ENCODE measurements at regions not wholly inside any gene's neighbourhood (a gene's known extent, or its start where the extent isn't known, plus 50 kb on each side); places are given as distances from the start of the nearest gene placed in this dataset.

DNA sequence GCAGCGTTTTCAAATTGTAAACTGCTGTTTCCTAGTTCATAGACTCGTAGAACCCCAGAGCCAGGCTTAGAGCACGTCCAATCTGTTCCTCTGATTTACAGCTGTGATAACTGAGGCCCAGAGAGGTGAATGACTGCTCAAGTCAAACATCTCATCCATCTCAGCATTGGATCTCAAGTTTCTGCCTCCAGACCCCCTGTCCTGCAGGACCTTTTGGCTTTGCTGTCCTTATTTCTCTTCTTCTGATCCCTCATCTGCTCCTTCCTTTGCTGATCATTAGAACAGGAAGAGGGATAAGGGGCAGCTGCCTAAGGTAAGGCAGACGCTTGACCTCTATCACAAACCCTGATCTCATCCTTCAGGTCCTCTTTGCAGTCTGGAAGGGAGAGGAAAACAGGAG, 58.5 kb upstream of the CREB1 start:
- POLR2A ChIA-PET = interaction anchor here (0.6 kb wide), 1 partner anchor 476 kb away, joined by 5 read pairs; no protein-coding TSS in a partner anchor
- Histone ChIP-seq H3K27me3 (ENCODE audit: control insufficient read depth, insufficient read depth, low read length) (no peaks in the 10 kb centered on the region), H3K36me3 (ENCODE audit: control insufficient read depth, insufficient read depth, low read length) (no peaks in the 10 kb centered on the region), H3K27ac (ENCODE audit: low read length) (no peak overlapping the region), H3K4me3 (ENCODE audit: low read depth in 2 of 2, low read length in 2 of 2) (no peak overlapping the region), H3K9me3 (ENCODE audit: control insufficient read depth, insufficient read depth, low read depth, low read length) (no peaks in the 10 kb centered on the region), H3K4me1 (ENCODE audit: control insufficient read depth, insufficient read depth, low read length) (peaks cover 4% of the 10 kb centered on the region; the same call in 1 of the 2 replicates)
- BruUV-seq (replicated peaks) = no TSS peak
- CTCF ChIA-PET = no interaction called here
- ATAC-seq = no peak
- DNase-seq (ENCODE audit: low read depth, low spot score) = no peak
- in situ Hi-C loops (cut with HindIII; ENCODE audit: low pct_unique_long_range_greater_than_20kb, low sequenced_read_pairs) (no loop called here), intact Hi-C loops (cut with micrococcal nuclease; ENCODE audit: unreplicated experiment) (no loop called here)
- TF ChIP-seq POLR2AphosphoS5 (IDR thresholded peaks at IDR 0.05; ENCODE audit: low read depth, low read length) (no peak), TCF7L2 (IDR thresholded peaks at IDR 0.05; ENCODE audit: low read depth, low read length) (no peak), SIN3A (IDR thresholded peaks at IDR 0.05; ENCODE audit: borderline replicate concordance, insufficient read depth, low read depth, low read length) (no peak)
- TF ChIP-seq, protein P1, sequence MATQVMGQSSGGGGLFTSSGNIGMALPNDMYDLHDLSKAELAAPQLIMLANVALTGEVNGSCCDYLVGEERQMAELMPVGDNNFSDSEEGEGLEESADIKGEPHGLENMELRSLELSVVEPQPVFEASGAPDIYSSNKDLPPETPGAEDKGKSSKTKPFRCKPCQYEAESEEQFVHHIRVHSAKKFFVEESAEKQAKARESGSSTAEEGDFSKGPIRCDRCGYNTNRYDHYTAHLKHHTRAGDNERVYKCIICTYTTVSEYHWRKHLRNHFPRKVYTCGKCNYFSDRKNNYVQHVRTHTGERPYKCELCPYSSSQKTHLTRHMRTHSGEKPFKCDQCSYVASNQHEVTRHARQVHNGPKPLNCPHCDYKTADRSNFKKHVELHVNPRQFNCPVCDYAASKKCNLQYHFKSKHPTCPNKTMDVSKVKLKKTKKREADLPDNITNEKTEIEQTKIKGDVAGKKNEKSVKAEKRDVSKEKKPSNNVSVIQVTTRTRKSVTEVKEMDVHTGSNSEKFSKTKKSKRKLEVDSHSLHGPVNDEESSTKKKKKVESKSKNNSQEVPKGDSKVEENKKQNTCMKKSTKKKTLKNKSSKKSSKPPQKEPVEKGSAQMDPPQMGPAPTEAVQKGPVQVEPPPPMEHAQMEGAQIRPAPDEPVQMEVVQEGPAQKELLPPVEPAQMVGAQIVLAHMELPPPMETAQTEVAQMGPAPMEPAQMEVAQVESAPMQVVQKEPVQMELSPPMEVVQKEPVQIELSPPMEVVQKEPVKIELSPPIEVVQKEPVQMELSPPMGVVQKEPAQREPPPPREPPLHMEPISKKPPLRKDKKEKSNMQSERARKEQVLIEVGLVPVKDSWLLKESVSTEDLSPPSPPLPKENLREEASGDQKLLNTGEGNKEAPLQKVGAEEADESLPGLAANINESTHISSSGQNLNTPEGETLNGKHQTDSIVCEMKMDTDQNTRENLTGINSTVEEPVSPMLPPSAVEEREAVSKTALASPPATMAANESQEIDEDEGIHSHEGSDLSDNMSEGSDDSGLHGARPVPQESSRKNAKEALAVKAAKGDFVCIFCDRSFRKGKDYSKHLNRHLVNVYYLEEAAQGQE (IDR thresholded peaks at IDR 0.05; ENCODE audit: insufficient read depth in 1 of 2, low read depth in 2 of 2, low read length in 1 of 2) = no peak
- TF ChIP-seq, protein P2, sequence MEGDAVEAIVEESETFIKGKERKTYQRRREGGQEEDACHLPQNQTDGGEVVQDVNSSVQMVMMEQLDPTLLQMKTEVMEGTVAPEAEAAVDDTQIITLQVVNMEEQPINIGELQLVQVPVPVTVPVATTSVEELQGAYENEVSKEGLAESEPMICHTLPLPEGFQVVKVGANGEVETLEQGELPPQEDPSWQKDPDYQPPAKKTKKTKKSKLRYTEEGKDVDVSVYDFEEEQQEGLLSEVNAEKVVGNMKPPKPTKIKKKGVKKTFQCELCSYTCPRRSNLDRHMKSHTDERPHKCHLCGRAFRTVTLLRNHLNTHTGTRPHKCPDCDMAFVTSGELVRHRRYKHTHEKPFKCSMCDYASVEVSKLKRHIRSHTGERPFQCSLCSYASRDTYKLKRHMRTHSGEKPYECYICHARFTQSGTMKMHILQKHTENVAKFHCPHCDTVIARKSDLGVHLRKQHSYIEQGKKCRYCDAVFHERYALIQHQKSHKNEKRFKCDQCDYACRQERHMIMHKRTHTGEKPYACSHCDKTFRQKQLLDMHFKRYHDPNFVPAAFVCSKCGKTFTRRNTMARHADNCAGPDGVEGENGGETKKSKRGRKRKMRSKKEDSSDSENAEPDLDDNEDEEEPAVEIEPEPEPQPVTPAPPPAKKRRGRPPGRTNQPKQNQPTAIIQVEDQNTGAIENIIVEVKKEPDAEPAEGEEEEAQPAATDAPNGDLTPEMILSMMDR (IDR thresholded peaks at IDR 0.05) = no peak

DNA sequence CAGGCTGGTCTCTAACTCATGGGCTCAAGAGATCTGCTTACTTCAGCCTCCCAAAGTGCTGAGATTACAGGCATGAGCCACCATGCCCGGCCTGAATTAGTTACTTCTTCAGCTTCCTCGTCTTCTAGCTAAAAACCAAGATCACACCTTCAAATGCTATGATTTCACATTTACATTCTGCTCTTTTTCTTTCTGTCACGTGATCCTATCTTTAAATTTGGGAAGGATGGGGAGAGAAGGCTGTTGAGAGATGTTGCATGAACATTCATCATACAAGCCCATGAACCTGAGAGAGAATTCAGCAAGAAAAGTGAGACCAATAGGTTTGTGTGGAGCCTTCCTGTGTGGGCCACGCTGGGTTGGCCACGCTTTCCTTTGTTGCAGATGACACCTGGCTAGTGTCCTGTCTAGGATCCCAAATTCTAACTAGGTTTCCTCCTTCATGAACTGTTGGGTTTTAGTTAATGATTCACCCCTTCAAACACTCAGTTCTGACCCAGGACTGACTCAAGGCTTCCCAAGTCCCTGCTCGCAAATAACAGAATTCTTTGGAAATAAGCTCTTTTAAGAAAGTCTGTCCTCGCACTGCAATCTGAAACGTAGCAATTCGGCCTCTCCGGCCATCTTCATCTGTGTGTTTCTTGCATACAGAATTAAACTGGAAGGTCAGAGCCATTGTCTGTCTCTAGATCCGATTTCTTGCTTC, 57.3 kb upstream of the CREB1 start:
- intact Hi-C loops (cut with micrococcal nuclease; ENCODE audit: unreplicated experiment) = no loop called here
- no peaks in the 10 kb centered on the region for H3K9me3 ChIP-seq (ENCODE audit: control insufficient read depth, insufficient read depth, low read depth, low read length)
- no peak for DNase-seq (ENCODE audit: low read depth, low spot score)
- H3K4me3 ChIP-seq (ENCODE audit: low read depth in 2 of 2, low read length in 2 of 2) = no peak overlapping the region
- CTCF ChIA-PET = interaction anchor here (0.8 kb wide), 1 partner anchor 490 kb away, joined by 3 read pairs; no protein-coding TSS in a partner anchor
- H3K27ac ChIP-seq (ENCODE audit: low read length) = no peak overlapping the region
- POLR2A ChIA-PET = no interaction called here
- H3K4me1 ChIP-seq (ENCODE audit: control insufficient read depth, insufficient read depth, low read length) = peaks cover 4% of the 10 kb centered on the region; the same call in 1 of the 2 replicates
- no peak for ATAC-seq
- H3K36me3 ChIP-seq (ENCODE audit: control insufficient read depth, insufficient read depth, low read length) = no peaks in the 10 kb centered on the region
- H3K27me3 ChIP-seq (ENCODE audit: control insufficient read depth, insufficient read depth, low read length) = no peaks in the 10 kb centered on the region
- TF ChIP-seq, protein P1 (IDR thresholded peaks at IDR 0.05; ENCODE audit: insufficient read depth in 1 of 2, low read depth in 2 of 2, low read length in 1 of 2) = no peak
- TF ChIP-seq SIN3A (IDR thresholded peaks at IDR 0.05; ENCODE audit: borderline replicate concordance, insufficient read depth, low read depth, low read length) (no peak), POLR2AphosphoS5 (IDR thresholded peaks at IDR 0.05; ENCODE audit: low read depth, low read length) (no peak), TCF7L2 (IDR thresholded peaks at IDR 0.05; ENCODE audit: low read depth, low read length) (no peak)
- TF ChIP-seq, protein P2 (IDR thresholded peaks at IDR 0.05) = no peak
- in situ Hi-C loops (cut with HindIII; ENCODE audit: low pct_unique_long_range_greater_than_20kb, low sequenced_read_pairs) = no loop called here
- no TSS peak for BruUV-seq (replicated peaks)

Data from Panc1 (cell line).